Testis (tissue), 2 donors: ENCODE measurements at regions not wholly inside any gene's neighbourhood (a gene's known extent, or its start where the extent isn't known, plus 50 kb on each side); places are given as distances from the start of the nearest gene placed in this dataset.

ENCODE experiments used
- POLR2A ChIP-seq: fragments of 450-650 bp; IDR thresholded peaks from one replicate; pipeline ENCODE4 v1.6.1; 2017; ENCODE audit warnings: antibody characterized with exemption, mild to moderate bottlenecking, moderate library complexity
- TF ChIP-seq, protein P1 (sequence below), 3 experiments: fragments of 450-650 bp in 2 of 3; fragments of 200-600 bp in 1 of 3; sonication (generic) in 1 of 3; IDR thresholded peaks; one replicate each; pipeline ENCODE4 v1.5.1; 2016 to 2019; ENCODE audit warnings: antibody characterized with exemption in 3 of 3, mild to moderate bottlenecking in 2 of 3, moderate library complexity in 1 of 3

DNA sequence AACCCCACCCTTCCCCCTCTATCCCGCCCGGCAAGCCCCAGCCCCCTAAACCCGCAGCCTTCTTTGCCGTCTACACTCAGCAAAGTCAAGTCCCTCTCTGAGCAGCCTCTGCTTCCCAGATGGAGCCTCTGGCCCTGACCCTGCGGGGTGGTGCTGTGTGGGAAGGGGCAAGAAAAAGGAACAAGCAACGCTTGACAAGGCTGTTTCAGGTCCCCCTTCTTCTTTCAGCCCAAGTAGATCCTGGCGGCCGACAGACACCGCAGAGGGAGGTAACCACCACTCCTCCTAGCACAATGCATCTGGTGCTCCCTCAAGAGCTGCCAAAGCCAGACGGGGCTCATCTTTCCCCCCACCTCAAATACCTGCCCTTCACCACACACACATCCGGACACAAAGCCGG, 178.3 kb downstream of the ENGASE start:
- TF ChIP-seq POLR2A = no peak
- TF ChIP-seq, protein P1, sequence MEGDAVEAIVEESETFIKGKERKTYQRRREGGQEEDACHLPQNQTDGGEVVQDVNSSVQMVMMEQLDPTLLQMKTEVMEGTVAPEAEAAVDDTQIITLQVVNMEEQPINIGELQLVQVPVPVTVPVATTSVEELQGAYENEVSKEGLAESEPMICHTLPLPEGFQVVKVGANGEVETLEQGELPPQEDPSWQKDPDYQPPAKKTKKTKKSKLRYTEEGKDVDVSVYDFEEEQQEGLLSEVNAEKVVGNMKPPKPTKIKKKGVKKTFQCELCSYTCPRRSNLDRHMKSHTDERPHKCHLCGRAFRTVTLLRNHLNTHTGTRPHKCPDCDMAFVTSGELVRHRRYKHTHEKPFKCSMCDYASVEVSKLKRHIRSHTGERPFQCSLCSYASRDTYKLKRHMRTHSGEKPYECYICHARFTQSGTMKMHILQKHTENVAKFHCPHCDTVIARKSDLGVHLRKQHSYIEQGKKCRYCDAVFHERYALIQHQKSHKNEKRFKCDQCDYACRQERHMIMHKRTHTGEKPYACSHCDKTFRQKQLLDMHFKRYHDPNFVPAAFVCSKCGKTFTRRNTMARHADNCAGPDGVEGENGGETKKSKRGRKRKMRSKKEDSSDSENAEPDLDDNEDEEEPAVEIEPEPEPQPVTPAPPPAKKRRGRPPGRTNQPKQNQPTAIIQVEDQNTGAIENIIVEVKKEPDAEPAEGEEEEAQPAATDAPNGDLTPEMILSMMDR (IDR thresholded peaks at IDR 0.05) = no peak
